ENCODE measurements at regions not wholly inside any gene's neighbourhood (a gene's known extent, or its start where the extent isn't known, plus 50 kb on each side); places are given as distances from the start of the nearest gene placed in this dataset.

GRCh38 chr4:62804075-62804474 lies 1603.9 kb downstream of the ADGRL3 start:
- TF ChIP-seq CTCF (IDR thresholded peaks at IDR 0.05) = no peak
- no peak for TF ChIP-seq POLR2AphosphoS5 (IDR thresholded peaks at IDR 0.05; ENCODE audit: low read depth, low read length)
- no peak for TF ChIP-seq REST (IDR thresholded peaks at IDR 0.05; ENCODE audit: insufficient read depth in 1 of 2, low read depth in 2 of 2, low read length in 1 of 2)
- TF ChIP-seq SIN3A (IDR thresholded peaks at IDR 0.05; ENCODE audit: borderline replicate concordance, insufficient read depth, low read depth, low read length) = no peak

Measured in Panc1 (cell line).